ENCODE measurements at regions not wholly inside any gene's neighbourhood (a gene's known extent, or its start where the extent isn't known, plus 50 kb on each side); places are given as distances from the start of the nearest gene placed in this dataset.

DNA sequence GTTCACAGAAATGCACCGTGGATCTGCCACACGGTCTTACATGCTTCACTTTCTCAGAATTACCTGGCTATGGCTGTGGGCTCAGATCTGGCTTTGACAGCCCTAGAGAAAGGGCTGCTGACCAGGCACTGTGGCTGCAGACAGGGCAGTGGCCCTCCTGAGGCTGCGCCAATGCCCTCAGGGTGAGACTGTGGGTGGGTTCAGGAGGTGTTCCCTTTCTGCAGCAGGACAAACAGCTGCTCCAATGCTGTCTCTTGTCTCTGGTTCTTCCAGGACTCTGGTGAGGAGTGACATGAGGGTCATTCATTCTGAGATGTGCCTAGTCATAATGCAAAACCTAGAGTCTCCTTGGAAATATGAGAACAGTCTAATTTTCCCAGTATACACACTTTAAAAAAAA is 90.5 kb upstream of the SMIM21 start (continued):
- TF ChIP-seq, protein P1, sequence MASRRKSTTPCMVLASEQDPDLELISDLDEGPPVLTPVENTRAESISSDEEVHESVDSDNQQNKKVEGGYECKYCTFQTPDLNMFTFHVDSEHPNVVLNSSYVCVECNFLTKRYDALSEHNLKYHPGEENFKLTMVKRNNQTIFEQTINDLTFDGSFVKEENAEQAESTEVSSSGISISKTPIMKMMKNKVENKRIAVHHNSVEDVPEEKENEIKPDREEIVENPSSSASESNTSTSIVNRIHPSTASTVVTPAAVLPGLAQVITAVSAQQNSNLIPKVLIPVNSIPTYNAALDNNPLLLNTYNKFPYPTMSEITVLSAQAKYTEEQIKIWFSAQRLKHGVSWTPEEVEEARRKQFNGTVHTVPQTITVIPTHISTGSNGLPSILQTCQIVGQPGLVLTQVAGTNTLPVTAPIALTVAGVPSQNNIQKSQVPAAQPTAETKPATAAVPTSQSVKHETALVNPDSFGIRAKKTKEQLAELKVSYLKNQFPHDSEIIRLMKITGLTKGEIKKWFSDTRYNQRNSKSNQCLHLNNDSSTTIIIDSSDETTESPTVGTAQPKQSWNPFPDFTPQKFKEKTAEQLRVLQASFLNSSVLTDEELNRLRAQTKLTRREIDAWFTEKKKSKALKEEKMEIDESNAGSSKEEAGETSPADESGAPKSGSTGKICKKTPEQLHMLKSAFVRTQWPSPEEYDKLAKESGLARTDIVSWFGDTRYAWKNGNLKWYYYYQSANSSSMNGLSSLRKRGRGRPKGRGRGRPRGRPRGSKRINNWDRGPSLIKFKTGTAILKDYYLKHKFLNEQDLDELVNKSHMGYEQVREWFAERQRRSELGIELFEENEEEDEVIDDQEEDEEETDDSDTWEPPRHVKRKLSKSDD (conservative IDR thresholded peaks at IDR 0.05; ENCODE audit: low read length), result no peak
- TF ChIP-seq, protein P2, sequence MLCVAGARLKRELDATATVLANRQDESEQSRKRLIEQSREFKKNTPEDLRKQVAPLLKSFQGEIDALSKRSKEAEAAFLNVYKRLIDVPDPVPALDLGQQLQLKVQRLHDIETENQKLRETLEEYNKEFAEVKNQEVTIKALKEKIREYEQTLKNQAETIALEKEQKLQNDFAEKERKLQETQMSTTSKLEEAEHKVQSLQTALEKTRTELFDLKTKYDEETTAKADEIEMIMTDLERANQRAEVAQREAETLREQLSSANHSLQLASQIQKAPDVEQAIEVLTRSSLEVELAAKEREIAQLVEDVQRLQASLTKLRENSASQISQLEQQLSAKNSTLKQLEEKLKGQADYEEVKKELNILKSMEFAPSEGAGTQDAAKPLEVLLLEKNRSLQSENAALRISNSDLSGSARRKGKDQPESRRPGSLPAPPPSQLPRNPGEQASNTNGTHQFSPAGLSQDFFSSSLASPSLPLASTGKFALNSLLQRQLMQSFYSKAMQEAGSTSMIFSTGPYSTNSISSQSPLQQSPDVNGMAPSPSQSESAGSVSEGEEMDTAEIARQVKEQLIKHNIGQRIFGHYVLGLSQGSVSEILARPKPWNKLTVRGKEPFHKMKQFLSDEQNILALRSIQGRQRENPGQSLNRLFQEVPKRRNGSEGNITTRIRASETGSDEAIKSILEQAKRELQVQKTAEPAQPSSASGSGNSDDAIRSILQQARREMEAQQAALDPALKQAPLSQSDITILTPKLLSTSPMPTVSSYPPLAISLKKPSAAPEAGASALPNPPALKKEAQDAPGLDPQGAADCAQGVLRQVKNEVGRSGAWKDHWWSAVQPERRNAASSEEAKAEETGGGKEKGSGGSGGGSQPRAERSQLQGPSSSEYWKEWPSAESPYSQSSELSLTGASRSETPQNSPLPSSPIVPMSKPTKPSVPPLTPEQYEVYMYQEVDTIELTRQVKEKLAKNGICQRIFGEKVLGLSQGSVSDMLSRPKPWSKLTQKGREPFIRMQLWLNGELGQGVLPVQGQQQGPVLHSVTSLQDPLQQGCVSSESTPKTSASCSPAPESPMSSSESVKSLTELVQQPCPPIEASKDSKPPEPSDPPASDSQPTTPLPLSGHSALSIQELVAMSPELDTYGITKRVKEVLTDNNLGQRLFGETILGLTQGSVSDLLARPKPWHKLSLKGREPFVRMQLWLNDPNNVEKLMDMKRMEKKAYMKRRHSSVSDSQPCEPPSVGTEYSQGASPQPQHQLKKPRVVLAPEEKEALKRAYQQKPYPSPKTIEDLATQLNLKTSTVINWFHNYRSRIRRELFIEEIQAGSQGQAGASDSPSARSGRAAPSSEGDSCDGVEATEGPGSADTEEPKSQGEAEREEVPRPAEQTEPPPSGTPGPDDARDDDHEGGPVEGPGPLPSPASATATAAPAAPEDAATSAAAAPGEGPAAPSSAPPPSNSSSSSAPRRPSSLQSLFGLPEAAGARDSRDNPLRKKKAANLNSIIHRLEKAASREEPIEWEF (CRISPR knock-in tag; IDR thresholded peaks at IDR 0.05), result no peak
- TF ChIP-seq HNRNPL (IDR thresholded peaks at IDR 0.05; ENCODE audit: low read depth, low read length), result no peak
- no peak for TF ChIP-seq ZNF124 (CRISPR knock-in tag; IDR thresholded peaks at IDR 0.05)
- no peak for TF ChIP-seq HDAC6 (IDR thresholded peaks at IDR 0.05; ENCODE audit: low read depth, low read length)
- no peak for TF ChIP-seq TEAD1 (CRISPR knock-in tag; IDR thresholded peaks at IDR 0.05)

Data from K562 (cell line).